Smooth muscle cell (in vitro differentiated cells): ENCODE measurements at regions not wholly inside any gene's neighbourhood (a gene's known extent, or its start where the extent isn't known, plus 50 kb on each side); places are given as distances from the start of the nearest gene placed in this dataset.

Experiments
- DNase-seq: peaks from one replicate; lab custom pipeline; 2025; ENCODE audit not compliant: unreplicated experiment; lab: John Stamatoyannopoulos, UW
- H2AFZ ChIP-seq: fragments of 200-600 bp; sonication (generic); 2 replicates; pipeline ENCODE4 v1.6.0; 2016; ENCODE audit warnings: antibody characterized with exemption, low read depth, mild to moderate bottlenecking
- H3F3A ChIP-seq: fragments of 200-600 bp; sonication (generic); 2 replicates; pipeline ENCODE4 v1.6.0; 2017; ENCODE audit warnings: antibody characterized with exemption, low read depth
- H3K27ac ChIP-seq: fragments of 200-600 bp; sonication (generic); 2 replicates; pipeline ENCODE4 v1.5.1; 2016; ENCODE audit warnings: low read depth, mild to moderate bottlenecking
- H3K27me3 ChIP-seq: fragments of 200-600 bp; sonication (generic); 2 replicates; pipeline ENCODE4 v1.6.1; 2016; ENCODE audit warnings: low read depth, mild to moderate bottlenecking
- H3K36me3 ChIP-seq: fragments of 200-600 bp; sonication (generic); 2 replicates; pipeline ENCODE4 v1.5.1; 2016; ENCODE audit warnings: low read depth
- H3K4me1 ChIP-seq: fragments of 200-600 bp; sonication (generic); 2 replicates; pipeline ENCODE4 v1.5.1; 2016; ENCODE audit warnings: low read depth
- H3K4me2 ChIP-seq: fragments of 200-600 bp; sonication (generic); 2 replicates; pipeline ENCODE4 v1.6.0; 2016; ENCODE audit warnings: mild to moderate bottlenecking
- H3K4me3 ChIP-seq: fragments of 200-600 bp; sonication (generic); 2 replicates; pipeline ENCODE4 v1.5.1; 2016; ENCODE audit warnings: mild to moderate bottlenecking
- H3K79me2 ChIP-seq: fragments of 200-600 bp; sonication (generic); 2 replicates; pipeline ENCODE4 v1.6.0; 2016; ENCODE audit warnings: low read depth, mild to moderate bottlenecking
- H3K9ac ChIP-seq: fragments of 200-600 bp; sonication (generic); 2 replicates; pipeline ENCODE4 v1.6.0; 2016; ENCODE audit warnings: low read depth
- H3K9me3 ChIP-seq: fragments of 200-600 bp; sonication (generic); replicated peaks from 2 replicates; pipeline ENCODE4 v1.5.1; 2016; ENCODE audit warnings: low read depth
- H4K20me1 ChIP-seq: fragments of 200-600 bp; sonication (generic); 2 replicates; pipeline ENCODE4 v1.6.0; 2016; ENCODE audit warnings: low read depth
- CTCF ChIP-seq: fragments of 200-600 bp; sonication (generic); IDR thresholded peaks from 2 replicates; pipeline ENCODE4 v1.5.1; 2017; ENCODE audit warnings: borderline replicate concordance, mild to moderate bottlenecking, antibody characterized with exemption; ENCODE audit not compliant: insufficient read depth, poor library complexity, severe bottlenecking
- WGBS: methylation state at CpG from one replicate; pipeline ENCODE4 v1.1.7; 2016; ENCODE audit warnings: low lambda C conversion rate; 5-methylcytosine and 5-hydroxymethylcytosine counted together

GRCh38 chrX:129035180-129035579 lies 488.1 kb downstream of the SMARCA1 start:
- H3K9me3 ChIP-seq = no peaks in the 10 kb centered on the region
- H3K79me2 ChIP-seq = no peaks in the 10 kb centered on the region

GRCh38 chrX:129034196-129034595 lies 489.1 kb downstream of the SMARCA1 start:
- no peaks in the 10 kb centered on the region for H3K27me3 ChIP-seq
- no peaks in the 10 kb centered on the region for H4K20me1 ChIP-seq
- H2AFZ ChIP-seq = no peak overlapping the region
- WGBS = 73% methylated on average over 1 of the region's 1 CpG
- H3K4me3 ChIP-seq = no peak overlapping the region
- DNase-seq = no peak
- no peak overlapping the region for H3K4me2 ChIP-seq
- H3F3A ChIP-seq = no peaks in the 10 kb centered on the region
- H3K36me3 ChIP-seq = no peaks in the 10 kb centered on the region
- H3K9ac ChIP-seq = no peak overlapping the region
- H3K4me1 ChIP-seq = no peaks in the 10 kb centered on the region
- no peaks in the 10 kb centered on the region for H3K9me3 ChIP-seq
- no peak overlapping the region for H3K27ac ChIP-seq
- H3K79me2 ChIP-seq = no peaks in the 10 kb centered on the region
- no peak for TF ChIP-seq CTCF

More at GRCh38 chrX:129035180-129035579, 488.1 kb downstream of the SMARCA1 start:
- H3K27me3 ChIP-seq = no peaks in the 10 kb centered on the region
- H3K9ac ChIP-seq = no peak overlapping the region
- no peaks in the 10 kb centered on the region for H3K4me1 ChIP-seq
- no peak overlapping the region for H3K4me3 ChIP-seq
- H3K27ac ChIP-seq = no peak overlapping the region
- no peak overlapping the region for H2AFZ ChIP-seq
- no peak overlapping the region for H3K4me2 ChIP-seq
- TF ChIP-seq CTCF = no peak
- H3K36me3 ChIP-seq = no peaks in the 10 kb centered on the region
- no peaks in the 10 kb centered on the region for H3F3A ChIP-seq
- no peaks in the 10 kb centered on the region for H4K20me1 ChIP-seq
- DNase-seq = no peak

GRCh38 chrX:129026202-129026601 lies 497.1 kb downstream of the SMARCA1 start:
- Histone ChIP-seq H3K9me3 (peaks cover 3% of the 10 kb centered on the region), H4K20me1 (no peaks in the 10 kb centered on the region), H3K4me3 (no peak overlapping the region), H2AFZ (no peak overlapping the region), H3K79me2 (no peaks in the 10 kb centered on the region), H3F3A (no peaks in the 10 kb centered on the region), H3K4me2 (no peak overlapping the region), H3K27ac (no peak overlapping the region), H3K9ac (no peak overlapping the region), H3K4me1 (no peaks in the 10 kb centered on the region), H3K27me3 (no peaks in the 10 kb centered on the region), H3K36me3 (no peaks in the 10 kb centered on the region)
- WGBS = 72% methylated on average over 6 of the region's 6 CpGs
- DNase-seq = no peak
- TF ChIP-seq CTCF = no peak

GRCh38 chrX:129025376-129025775 lies 497.9 kb downstream of the SMARCA1 start:
- Histone ChIP-seq H3K4me3 (no peak overlapping the region), H3K27ac (no peak overlapping the region), H2AFZ (no peak overlapping the region), H3K27me3 (no peaks in the 10 kb centered on the region), H3K79me2 (no peaks in the 10 kb centered on the region), H3K9ac (no peak overlapping the region), H4K20me1 (no peaks in the 10 kb centered on the region), H3F3A (no peaks in the 10 kb centered on the region), H3K9me3 (peaks cover 3% of the 10 kb centered on the region), H3K36me3 (no peaks in the 10 kb centered on the region), H3K4me2 (no peak overlapping the region), H3K4me1 (no peaks in the 10 kb centered on the region)
- 36% methylated on average over 4 of the region's 4 CpGs for WGBS
- no peak for DNase-seq
- TF ChIP-seq CTCF = no peak
